Ascending aorta (tissue), 2 donors: ENCODE measurements at regions not wholly inside any gene's neighbourhood (a gene's known extent, or its start where the extent isn't known, plus 50 kb on each side); places are given as distances from the start of the nearest gene placed in this dataset.

Experiments used
- DNase-seq, 2 donors: peaks; one replicate each; pipeline ENCODE4 v3.0.0-alpha.2; 2019; ENCODE audit warnings: low spot score in 2 of 2
- H3K27ac ChIP-seq, 2 donors: fragments of 200-600 bp; sonication (generic); one replicate each; pipeline ENCODE4 v1.5.1; 2016 to 2017; ENCODE audit warnings: mild to moderate bottlenecking in 1 of 2
- H3K27me3 ChIP-seq: fragments of 200-600 bp; sonication (generic); one replicate; pipeline ENCODE4 v1.5.1; 2017
- H3K36me3 ChIP-seq, 2 donors: fragments of 200-600 bp; sonication (generic); one replicate each; pipeline ENCODE4 v1.5.1; 2016
- H3K4me1 ChIP-seq, 2 donors: fragments of 200-600 bp; sonication (generic); one replicate each; pipeline ENCODE4 v1.5.1; 2016 to 2017; ENCODE audit warnings: mild to moderate bottlenecking in 1 of 2
- H3K4me3 ChIP-seq, 2 donors: fragments of 200-600 bp; sonication (generic); one replicate each; pipeline ENCODE4 v1.5.1; 2016 to 2017; ENCODE audit warnings: mild to moderate bottlenecking in 1 of 2
- H3K9me3 ChIP-seq, 2 donors: fragments of 200-600 bp; sonication (generic); one replicate each; pipeline ENCODE4 v1.5.1; 2016
- CTCF ChIP-seq, 3 experiments: fragments of 200-600 bp in 2 of 3; fragments of 450-650 bp in 1 of 3; sonication (generic) in 2 of 3; IDR thresholded peaks; one replicate each; pipeline ENCODE4 v1.5.1; 2016 to 2019; ENCODE audit warnings: antibody characterized with exemption in 3 of 3, mild to moderate bottlenecking in 1 of 3, moderate library complexity in 1 of 3
- intact Hi-C: fragments of 100-400 bp; cut with DNase I; formaldehyde crosslinking; loops from one replicate; pipeline ENCODE4 v1.15.1; 2023

GRCh38 chr1:188244681-188245080, 1415.9 kb downstream of the PLA2G4A start:
- H3K4me1 ChIP-seq = no peaks in the 10 kb centered on the region
- DNase-seq = no peak
- H3K36me3 ChIP-seq = no peaks in the 10 kb centered on the region
- intact Hi-C loops = no loop called here
- no peaks in the 10 kb centered on the region for H3K27me3 ChIP-seq
- no peak for TF ChIP-seq CTCF (IDR thresholded peaks at IDR 0.05)
- H3K27ac ChIP-seq = no peak overlapping the region
- no peaks in the 10 kb centered on the region for H3K9me3 ChIP-seq
- H3K4me3 ChIP-seq = no peak overlapping the region

GRCh38 chr1:188247255-188247654, 1418.5 kb downstream of the PLA2G4A start:
- Histone ChIP-seq H3K27ac (no peak overlapping the region), H3K9me3 (no peaks in the 10 kb centered on the region), H3K36me3 (no peaks in the 10 kb centered on the region), H3K27me3 (no peaks in the 10 kb centered on the region), H3K4me1 (no peaks in the 10 kb centered on the region), H3K4me3 (no peak overlapping the region)
- intact Hi-C loops = no loop called here
- no peak for DNase-seq
- TF ChIP-seq CTCF (IDR thresholded peaks at IDR 0.05) = no peak

GRCh38 chr1:188249811-188250210, 1421.1 kb downstream of the PLA2G4A start:
- no peak for DNase-seq
- Histone ChIP-seq H3K4me3 (no peak overlapping the region), H3K27ac (no peak overlapping the region), H3K27me3 (no peaks in the 10 kb centered on the region), H3K36me3 (no peaks in the 10 kb centered on the region), H3K4me1 (no peaks in the 10 kb centered on the region), H3K9me3 (no peaks in the 10 kb centered on the region)
- no peak for TF ChIP-seq CTCF (IDR thresholded peaks at IDR 0.05)
- intact Hi-C loops = no loop called here

GRCh38 chr1:188251036-188251435, 1422.3 kb downstream of the PLA2G4A start:
- no peaks in the 10 kb centered on the region for H3K36me3 ChIP-seq
- TF ChIP-seq CTCF (IDR thresholded peaks at IDR 0.05) = no peak
- intact Hi-C loops = no loop called here

GRCh38 chr1:188261849-188262248, 1433.1 kb downstream of the PLA2G4A start:
- Histone ChIP-seq H3K4me1 (no peaks in the 10 kb centered on the region), H3K27ac (no peak overlapping the region), H3K9me3 (no peaks in the 10 kb centered on the region), H3K27me3 (no peaks in the 10 kb centered on the region), H3K36me3 (no peaks in the 10 kb centered on the region), H3K4me3 (no peak overlapping the region)
- DNase-seq = no peak
- TF ChIP-seq CTCF (IDR thresholded peaks at IDR 0.05) = no peak
- intact Hi-C loops = no loop called here

More at GRCh38 chr1:188251036-188251435, 1422.3 kb downstream of the PLA2G4A start:
- no peak for DNase-seq
- H3K4me3 ChIP-seq = no peak overlapping the region
- no peaks in the 10 kb centered on the region for H3K27me3 ChIP-seq
- no peaks in the 10 kb centered on the region for H3K4me1 ChIP-seq
- H3K27ac ChIP-seq = no peak overlapping the region
- no peaks in the 10 kb centered on the region for H3K9me3 ChIP-seq

GRCh38 chr1:188269956-188270355, 1441.2 kb downstream of the PLA2G4A start:
- Histone ChIP-seq H3K4me3 (no peak overlapping the region), H3K4me1 (no peaks in the 10 kb centered on the region), H3K36me3 (no peaks in the 10 kb centered on the region), H3K27ac (no peak overlapping the region), H3K9me3 (no peaks in the 10 kb centered on the region), H3K27me3 (no peaks in the 10 kb centered on the region)
- no peak for DNase-seq
- TF ChIP-seq CTCF (IDR thresholded peaks at IDR 0.05) = no peak
- intact Hi-C loops = no loop called here
